Astrocyte of the cerebellum (primary cell): ENCODE measurements at regions not wholly inside any gene's neighbourhood (a gene's known extent, or its start where the extent isn't known, plus 50 kb on each side); places are given as distances from the start of the nearest gene placed in this dataset.

Experiments
- DNase-seq: peaks from one replicate; pipeline ENCODE4 v3.0.0-alpha.2; 2011; ENCODE audit warnings: low read depth
- H3K4me3 ChIP-seq: 2 replicates; pipeline ENCODE4 v1.5.1; 2011; ENCODE audit warnings: mild to moderate bottlenecking, low read depth, low read length, moderate library complexity
- in situ Hi-C: cut with HindIII; loops from 2 replicates; pipeline ENCODE4 v1.10.0; 2017; ENCODE audit warnings: low sequenced_read_pairs
- TF ChIP-seq, protein P1 (sequence below): IDR thresholded peaks from 2 replicates; pipeline ENCODE4 v1.5.1; 2012; ENCODE audit warnings: low read length, low read depth, moderate library complexity, mild to moderate bottlenecking; ENCODE audit errors: missing control alignments

DNA sequence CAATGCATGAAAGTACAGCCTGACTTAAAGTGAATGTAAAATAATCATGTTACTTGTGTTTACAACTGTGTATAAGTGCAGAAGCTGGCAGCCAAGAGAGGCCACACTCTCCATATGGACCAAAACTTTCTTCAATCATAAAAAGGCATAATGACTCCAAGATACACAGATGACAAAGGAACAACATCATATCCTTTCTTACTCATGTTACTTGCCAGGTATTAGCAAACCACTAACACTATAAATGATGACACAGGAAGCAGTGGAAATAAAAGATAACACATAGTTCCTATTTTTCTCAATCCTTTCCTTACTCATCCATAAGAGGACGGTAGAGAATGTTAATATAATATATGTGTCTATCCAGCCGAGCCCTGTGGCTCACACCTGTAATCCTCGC lies 400.0 kb upstream of the CDH2 start:
- TF ChIP-seq, protein P1, sequence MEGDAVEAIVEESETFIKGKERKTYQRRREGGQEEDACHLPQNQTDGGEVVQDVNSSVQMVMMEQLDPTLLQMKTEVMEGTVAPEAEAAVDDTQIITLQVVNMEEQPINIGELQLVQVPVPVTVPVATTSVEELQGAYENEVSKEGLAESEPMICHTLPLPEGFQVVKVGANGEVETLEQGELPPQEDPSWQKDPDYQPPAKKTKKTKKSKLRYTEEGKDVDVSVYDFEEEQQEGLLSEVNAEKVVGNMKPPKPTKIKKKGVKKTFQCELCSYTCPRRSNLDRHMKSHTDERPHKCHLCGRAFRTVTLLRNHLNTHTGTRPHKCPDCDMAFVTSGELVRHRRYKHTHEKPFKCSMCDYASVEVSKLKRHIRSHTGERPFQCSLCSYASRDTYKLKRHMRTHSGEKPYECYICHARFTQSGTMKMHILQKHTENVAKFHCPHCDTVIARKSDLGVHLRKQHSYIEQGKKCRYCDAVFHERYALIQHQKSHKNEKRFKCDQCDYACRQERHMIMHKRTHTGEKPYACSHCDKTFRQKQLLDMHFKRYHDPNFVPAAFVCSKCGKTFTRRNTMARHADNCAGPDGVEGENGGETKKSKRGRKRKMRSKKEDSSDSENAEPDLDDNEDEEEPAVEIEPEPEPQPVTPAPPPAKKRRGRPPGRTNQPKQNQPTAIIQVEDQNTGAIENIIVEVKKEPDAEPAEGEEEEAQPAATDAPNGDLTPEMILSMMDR = no peak
- no peak overlapping the region for H3K4me3 ChIP-seq
- no peak for DNase-seq
- in situ Hi-C loops = no loop called here

- no peak overlapping the region for H3K4me3 ChIP-seq
- TF ChIP-seq, protein P1 = no peak
- DNase-seq = no peak
- in situ Hi-C loops = no loop called here
Measured at GRCh38 chr18:28575123-28575522, 398.2 kb upstream of the CDH2 start.

- H3K4me3 ChIP-seq = no peak overlapping the region
- in situ Hi-C loops = no loop called here
- DNase-seq = no peak
- TF ChIP-seq, protein P1 = no peak
Measured at GRCh38 chr18:28574175-28574574, 397.2 kb upstream of the CDH2 start.

DNA sequence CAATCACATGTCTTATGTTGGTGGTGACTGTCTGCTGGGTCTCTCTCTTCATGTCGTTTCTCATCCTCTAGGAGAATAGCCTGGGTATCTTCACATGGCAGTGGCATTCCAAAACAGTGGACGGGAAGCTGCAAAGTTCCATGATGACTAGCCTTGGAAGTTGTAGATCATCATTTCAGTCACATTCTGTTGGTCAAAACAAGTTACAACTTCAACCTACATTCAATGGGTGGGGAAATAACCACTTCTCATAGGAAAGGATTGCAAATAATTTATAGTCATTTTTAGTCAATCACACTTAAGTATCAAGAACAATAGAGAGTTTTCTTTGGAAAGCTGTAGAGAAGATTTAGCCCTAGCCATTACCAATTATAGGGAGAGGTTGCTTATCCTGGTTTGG lies 395.0 kb upstream of the CDH2 start:
- TF ChIP-seq, protein P1 = no peak
- in situ Hi-C loops = no loop called here
- no peak for DNase-seq

GRCh38 chr18:28560331-28560730 lies 383.4 kb upstream of the CDH2 start:
- no peak for DNase-seq
- TF ChIP-seq, protein P1 = no peak
- in situ Hi-C loops = no loop called here
- H3K4me3 ChIP-seq = no peak overlapping the region

More for the DNA sequence above, 395.0 kb upstream of the CDH2 start:
- no peak overlapping the region for H3K4me3 ChIP-seq

- in situ Hi-C loops = no loop called here
Measured at GRCh38 chr18:28559511-28559910, 382.6 kb upstream of the CDH2 start.

More at GRCh38 chr18:28559511-28559910, 382.6 kb upstream of the CDH2 start:
- no peak overlapping the region for H3K4me3 ChIP-seq
- DNase-seq = no peak
- TF ChIP-seq, protein P1 = no peak
